Nephron (organoid): ENCODE measurements at regions not wholly inside any gene's neighbourhood (a gene's known extent, or its start where the extent isn't known, plus 50 kb on each side); places are given as distances from the start of the nearest gene placed in this dataset.

Experiments
- H3K27ac Mint-ChIP-seq, 3 experiments: 2 replicates each; pipeline ENCODE4 v1.8.0; 2020; ENCODE audit warnings: mixed read lengths in 3 of 3, mild to moderate bottlenecking in 2 of 3, moderate library complexity in 1 of 3
- H3K27me3 Mint-ChIP-seq: 2 replicates; pipeline ENCODE4 v1.8.0; 2021; ENCODE audit warnings: low read depth, mild to moderate bottlenecking, moderate library complexity, mixed read lengths
- H3K36me3 Mint-ChIP-seq: 2 replicates; pipeline ENCODE4 v1.8.0; 2020; ENCODE audit warnings: low read depth, mixed read lengths
- H3K4me1 Mint-ChIP-seq: 2 replicates; pipeline ENCODE4 v1.8.0; 2020; ENCODE audit warnings: mixed read lengths
- H3K4me3 Mint-ChIP-seq, 3 experiments: 2 replicates each; pipeline ENCODE4 v1.8.0; 2020; ENCODE audit warnings: mild to moderate bottlenecking in 3 of 3, mixed read lengths in 3 of 3, moderate library complexity in 2 of 3
- H3K9me3 Mint-ChIP-seq: 2 replicates; pipeline ENCODE4 v1.8.0; 2020; ENCODE audit warnings: mixed read lengths
- CTCF ChIP-seq, 3 experiments: fragments of 200-600 bp; sonication (generic); IDR thresholded peaks; one replicate each; pipeline ENCODE4 v1.5.0; 2021; ENCODE audit warnings: antibody characterized with exemption in 3 of 3; ENCODE audit not compliant: unreplicated experiment in 3 of 3

DNA sequence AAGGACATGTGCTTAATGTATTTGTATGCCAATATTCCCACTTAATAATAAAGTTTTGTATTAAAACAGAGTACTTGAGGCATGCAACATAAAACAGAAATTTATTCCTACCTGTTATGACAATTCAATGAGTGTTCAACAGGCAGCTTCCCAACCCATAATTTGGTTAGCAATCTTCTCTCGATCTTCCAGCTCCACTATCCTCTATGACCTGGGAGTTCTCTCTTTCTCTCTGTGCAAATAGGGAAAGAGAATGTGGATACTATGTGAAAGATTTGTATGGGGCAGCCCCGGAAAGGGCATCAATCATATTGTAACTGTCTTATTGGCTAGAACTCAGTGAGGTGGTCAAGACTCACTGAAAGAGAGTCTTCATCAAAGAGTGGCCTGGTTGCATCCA is 644.9 kb upstream of the PCDH20 start:
- Mint-ChIP-seq H3K27me3 (no peaks in the 10 kb centered on the region), H3K9me3 (no peaks in the 10 kb centered on the region), H3K4me3 (no peak overlapping the region), H3K27ac (no peak overlapping the region), H3K4me1 (no peaks in the 10 kb centered on the region), H3K36me3 (no peaks in the 10 kb centered on the region)
- TF ChIP-seq CTCF (IDR thresholded peaks at IDR 0.05; ENCODE audit: unreplicated experiment in 3 of 3) = no peak

DNA sequence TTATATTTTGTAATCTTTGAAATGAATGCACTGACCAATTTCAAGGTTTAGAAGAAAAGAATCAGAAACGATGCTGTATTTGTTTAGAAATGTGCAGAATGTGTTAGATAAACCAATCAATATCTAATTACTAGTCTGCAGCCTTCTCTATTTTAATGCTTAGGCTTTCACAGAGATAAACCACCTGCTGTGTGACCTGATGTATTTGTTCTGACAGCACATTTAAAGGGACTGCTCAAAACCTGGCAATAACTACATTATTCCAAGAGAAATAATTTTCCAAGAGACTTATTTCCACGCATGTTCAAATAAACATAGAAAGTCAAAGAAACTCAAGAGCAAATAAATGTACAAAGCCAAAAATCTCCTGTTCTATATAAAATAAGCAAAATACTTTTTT is 641.6 kb upstream of the PCDH20 start:
- Mint-ChIP-seq H3K4me1 (no peaks in the 10 kb centered on the region), H3K27ac (no peak overlapping the region), H3K36me3 (no peaks in the 10 kb centered on the region), H3K9me3 (no peaks in the 10 kb centered on the region), H3K4me3 (no peak overlapping the region), H3K27me3 (no peaks in the 10 kb centered on the region)
- TF ChIP-seq CTCF (IDR thresholded peaks at IDR 0.05; ENCODE audit: unreplicated experiment in 3 of 3) = no peak

GRCh38 chr13:62049992-62050391 is 634.3 kb upstream of the PCDH20 start:
- no peak overlapping the region for H3K4me3 Mint-ChIP-seq
- no peaks in the 10 kb centered on the region for H3K27me3 Mint-ChIP-seq
- H3K36me3 Mint-ChIP-seq = no peaks in the 10 kb centered on the region
- H3K4me1 Mint-ChIP-seq = no peaks in the 10 kb centered on the region
- peaks cover 2% of the 10 kb centered on the region for H3K9me3 Mint-ChIP-seq
- H3K27ac Mint-ChIP-seq = no peak overlapping the region
- TF ChIP-seq CTCF (IDR thresholded peaks at IDR 0.05; ENCODE audit: unreplicated experiment in 3 of 3) = no peak

DNA sequence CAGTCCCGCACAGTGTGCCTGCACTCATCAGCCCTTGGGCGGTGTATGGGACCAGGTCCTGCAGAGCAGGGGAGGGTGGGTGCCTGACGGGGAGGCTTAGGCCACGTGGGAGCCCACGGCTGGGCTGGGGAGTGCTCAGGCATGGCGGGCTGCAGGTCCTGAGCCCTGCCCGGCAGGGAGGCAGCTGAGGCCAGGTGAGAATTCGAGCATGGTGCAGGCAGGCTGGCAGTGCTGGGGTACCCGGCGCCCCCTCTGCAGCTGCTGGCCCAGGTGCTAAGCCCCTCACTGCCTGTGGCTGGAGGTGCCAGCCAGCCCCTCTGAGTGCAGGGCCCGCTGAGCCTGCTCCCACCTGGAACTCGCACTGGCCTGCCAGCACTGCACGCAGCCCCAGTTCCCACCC is 630.9 kb upstream of the PCDH20 start:
- no peak overlapping the region for H3K27ac Mint-ChIP-seq

GRCh38 chr13:62043600-62043999 is 628.0 kb upstream of the PCDH20 start:
- no peak overlapping the region for H3K4me3 Mint-ChIP-seq
- no peaks in the 10 kb centered on the region for H3K36me3 Mint-ChIP-seq
- H3K27ac Mint-ChIP-seq = no peak overlapping the region
- H3K4me1 Mint-ChIP-seq = no peaks in the 10 kb centered on the region
- no peaks in the 10 kb centered on the region for H3K9me3 Mint-ChIP-seq
- H3K27me3 Mint-ChIP-seq = no peaks in the 10 kb centered on the region
- no peak for TF ChIP-seq CTCF (IDR thresholded peaks at IDR 0.05; ENCODE audit: unreplicated experiment in 3 of 3)

More for the DNA sequence above, 630.9 kb upstream of the PCDH20 start:
- Mint-ChIP-seq H3K4me1 (no peaks in the 10 kb centered on the region), H3K27me3 (no peaks in the 10 kb centered on the region), H3K36me3 (no peaks in the 10 kb centered on the region), H3K4me3 (no peak overlapping the region), H3K9me3 (peaks cover 2% of the 10 kb centered on the region)
- TF ChIP-seq CTCF (IDR thresholded peaks at IDR 0.05; ENCODE audit: unreplicated experiment in 3 of 3) = no peak

GRCh38 chr13:62040806-62041205 is 625.2 kb upstream of the PCDH20 start:
- Mint-ChIP-seq H3K27ac (no peak overlapping the region), H3K27me3 (no peaks in the 10 kb centered on the region), H3K4me3 (no peak overlapping the region), H3K4me1 (no peaks in the 10 kb centered on the region), H3K9me3 (no peaks in the 10 kb centered on the region), H3K36me3 (no peaks in the 10 kb centered on the region)
- TF ChIP-seq CTCF (IDR thresholded peaks at IDR 0.05; ENCODE audit: unreplicated experiment in 3 of 3) = no peak
